GM12878 (cell line): ENCODE measurements at regions not wholly inside any gene's neighbourhood (a gene's known extent, or its start where the extent isn't known, plus 50 kb on each side); places are given as distances from the start of the nearest gene placed in this dataset.

Experiments
- ATAC-seq: fragments of 200-7000 bp; cut with Tn5 transposase; 3 replicates; pipeline ENCODE4 v1.9.1; 2020; ENCODE audit warnings: mild to moderate bottlenecking, moderate library complexity
- BruUV-seq: library from RNA; stranded (reverse); fragments of 400-500 nt; replicated peaks from 2 replicates; lab custom pipeline; 2021; lab: Mats Ljungman, UMichigan
- CTCF ChIA-PET: fragments of 300-600 bp; sonication (Branson Sonifier 250); formaldehyde crosslinking; extraction: SDS; loops from one replicate; lab custom pipeline; 2021; ENCODE audit warnings: inconsistent platforms; lab: Yijun Ruan, JAX
- POLR2A ChIA-PET: fragments of 350-600 bp; formaldehyde crosslinking; extraction: SDS; loops from one replicate; lab custom pipeline; 2021; ENCODE audit warnings: inconsistent platforms; lab: Charles Lee
- RAD21 ChIA-PET: fragments of 300-600 bp; sonication (Branson Sonifier 250); formaldehyde crosslinking; loops from one replicate; lab custom pipeline; 2023; ENCODE audit warnings: antibody characterized with exemption; ENCODE audit not compliant: unreplicated experiment; lab: Charles Lee
- SMC1A ChIA-PET: fragments of 300-600 bp; sonication (Branson Sonifier 250); formaldehyde crosslinking; loops from one replicate; lab custom pipeline; 2023; ENCODE audit not compliant: unreplicated experiment, uncharacterized antibody; lab: Charles Lee
- DNase-seq: peaks from one replicate; pipeline ENCODE4 v3.0.0-alpha.2; 2011; ENCODE audit warnings: low read depth, low spot score
- FAIRE-seq: peaks from 3 replicates; lab custom pipeline; 2011; peaks lifted over from hg19 to GRCh38; lab: Jason Lieb, UNC
- H2AFZ ChIP-seq: 2 replicates; pipeline ENCODE4 v1.6.0; 2011; ENCODE audit warnings: low read depth, low read length, control low read depth; ENCODE audit not compliant: control insufficient read depth
- H3K27ac ChIP-seq: 2 replicates; pipeline ENCODE4 v1.5.1; 2011; ENCODE audit warnings: control low read depth; ENCODE audit not compliant: control insufficient read depth, insufficient read depth
- H3K27me3 ChIP-seq, 2 experiments: replicated peaks in 1 of 2; 2 replicates each; pipeline versions ENCODE4 v1.6.0 to v1.6.1; 2011; ENCODE audit warnings: low read length in 1 of 2; ENCODE audit not compliant: control insufficient read depth in 2 of 2, insufficient read depth in 2 of 2
- H3K36me3 ChIP-seq, 2 experiments: 2 replicates each; pipeline ENCODE4 v1.5.1; 2011; ENCODE audit warnings: low read length in 1 of 2; ENCODE audit not compliant: control insufficient read depth in 2 of 2, insufficient read depth in 2 of 2
- H3K4me1 ChIP-seq: 2 replicates; pipeline ENCODE4 v1.6.1; 2011; ENCODE audit warnings: mild to moderate bottlenecking, low read length, moderate library complexity, mixed read lengths; ENCODE audit not compliant: control insufficient read depth, insufficient read depth
- H3K4me2 ChIP-seq: 2 replicates; pipeline ENCODE4 v1.6.0; 2011; ENCODE audit warnings: control low read depth; ENCODE audit not compliant: control insufficient read depth, insufficient read depth
- H3K4me3 ChIP-seq: fragments of 200-600 bp; sonication (generic); 2 replicates; pipeline ENCODE4 v1.5.1; 2016
- H3K79me2 ChIP-seq: 2 replicates; pipeline ENCODE4 v1.6.0; 2011; ENCODE audit warnings: low read length; ENCODE audit not compliant: control insufficient read depth, insufficient read depth
- H3K9ac ChIP-seq: 2 replicates; pipeline ENCODE4 v1.8.0; 2011; ENCODE audit warnings: low read length, control low read depth, mixed read lengths; ENCODE audit not compliant: control insufficient read depth, insufficient read depth
- H3K9me3 ChIP-seq: replicated peaks from 3 replicates; pipeline ENCODE4 v1.5.1; 2011; ENCODE audit warnings: mild to moderate bottlenecking, low read length; ENCODE audit not compliant: control insufficient read depth, insufficient read depth
- H4K20me1 ChIP-seq: 2 replicates; pipeline ENCODE4 v1.6.0; 2011; ENCODE audit not compliant: control insufficient read depth, insufficient read depth
- ASH2L ChIP-seq: fragments of 300-600, 200-600 bp; sonication (generic); IDR thresholded peaks from 2 replicates; pipeline ENCODE4 v1.6.1; 2017; ENCODE audit warnings: low read depth, mild to moderate bottlenecking, borderline replicate concordance
- ELK1 ChIP-seq: IDR thresholded peaks from 2 replicates; pipeline ENCODE4 v1.6.1; 2012; ENCODE audit warnings: low read depth, low read length, improper control_type of control experiment
- EP300 ChIP-seq, 2 experiments: fragments of 150-350 bp in 1 of 2; IDR thresholded peaks; 2 replicates each; pipeline ENCODE4 v1.6.1; 2011 to 2012; ENCODE audit warnings: low read depth in 2 of 2, low read length in 2 of 2, borderline replicate concordance in 1 of 2, improper control_type of control experiment in 1 of 2, inconsistent platforms in 1 of 2; ENCODE audit not compliant: control insufficient read depth in 1 of 2
- GABPA ChIP-seq: IDR thresholded peaks from 2 replicates; pipeline ENCODE4 v1.6.1; 2014; ENCODE audit warnings: antibody characterized with exemption, low read depth, mild to moderate bottlenecking, inconsistent platforms
- HDAC6 ChIP-seq: fragments of 200-600 bp; sonication (generic); IDR thresholded peaks from one replicate; pipeline ENCODE4 v1.8.0; 2017; ENCODE audit warnings: antibody characterized with exemption; ENCODE audit not compliant: unreplicated experiment
- KLF5 ChIP-seq: fragments of 450-650 bp; IDR thresholded peaks from 2 replicates; pipeline ENCODE4 v1.6.1; 2014; ENCODE audit warnings: mild to moderate bottlenecking; ENCODE audit not compliant: partially characterized antibody
- MTA2 ChIP-seq: fragments of 450-650 bp; IDR thresholded peaks from 2 replicates; pipeline ENCODE4 v1.6.1; 2016; ENCODE audit warnings: low read depth, mild to moderate bottlenecking, moderate library complexity
- MTA3 ChIP-seq: IDR thresholded peaks from 2 replicates; pipeline ENCODE4 v1.6.1; 2012; ENCODE audit warnings: low read length, inconsistent platforms, borderline replicate concordance
- NBN ChIP-seq: fragments of 450-650 bp; IDR thresholded peaks from 2 replicates; pipeline ENCODE4 v1.6.1; 2016
- NFIC ChIP-seq: IDR thresholded peaks from 2 replicates; pipeline ENCODE4 v1.6.1; 2012; ENCODE audit warnings: low read depth, mild to moderate bottlenecking, inconsistent platforms, low read length, moderate library complexity
- PAX8 ChIP-seq: fragments of 450-650 bp; IDR thresholded peaks from 2 replicates; pipeline ENCODE4 v1.6.1; 2017; ENCODE audit warnings: mild to moderate bottlenecking, moderate library complexity
- PBX3 ChIP-seq: IDR thresholded peaks from 2 replicates; pipeline ENCODE4 v1.6.1; 2011; ENCODE audit warnings: mild to moderate bottlenecking, low read depth, low read length, moderate library complexity; ENCODE audit not compliant: insufficient replicate concordance
- POU2F2 ChIP-seq: IDR thresholded peaks from 3 replicates; pipeline ENCODE4 v1.6.1; 2011; ENCODE audit warnings: low read depth, mild to moderate bottlenecking, low read length, borderline replicate concordance
- RELA ChIP-seq: fragments of 450-650 bp; IDR thresholded peaks from 2 replicates; pipeline ENCODE4 v1.8.0; 2014; ENCODE audit warnings: borderline replicate concordance; ENCODE audit not compliant: partially characterized antibody
- SMARCA5 ChIP-seq: fragments of 450-650 bp; IDR thresholded peaks from 2 replicates; pipeline ENCODE4 v1.6.1; 2017; ENCODE audit warnings: mild to moderate bottlenecking
- SREBF2 ChIP-seq: IDR thresholded peaks from 2 replicates; pipeline ENCODE4 v1.6.1; 2012; ENCODE audit warnings: mild to moderate bottlenecking, low read length
- SRF ChIP-seq, 2 experiments: IDR thresholded peaks; 2 replicates each; pipeline ENCODE4 v1.6.1; 2011; ENCODE audit warnings: low read depth in 2 of 2, low read length in 2 of 2, mild to moderate bottlenecking in 1 of 2, moderate library complexity in 1 of 2
- YY1 ChIP-seq: IDR thresholded peaks from 2 replicates; pipeline ENCODE4 v1.6.1; 2011; ENCODE audit warnings: low read depth, mild to moderate bottlenecking, low read length
- ZNF207 ChIP-seq: fragments of 450-650 bp; IDR thresholded peaks from 2 replicates; pipeline ENCODE4 v1.6.1; 2014; ENCODE audit warnings: antibody characterized with exemption, mild to moderate bottlenecking, borderline replicate concordance
- ZNF274 ChIP-seq: IDR thresholded peaks from one replicate; pipeline ENCODE4 v1.8.0; 2011; ENCODE audit not compliant: insufficient read length, insufficient read depth
- ZNF384 ChIP-seq: IDR thresholded peaks from 2 replicates; pipeline ENCODE4 v1.6.1; 2012; ENCODE audit warnings: low read depth, mild to moderate bottlenecking, low read length, improper control_type of control experiment, borderline replicate concordance
- WGBS: methylation state at CpG from one replicate; pipeline ENCODE4 v1.1.6; 2016; ENCODE audit warnings: low lambda C conversion rate; ENCODE audit not compliant: insufficient replicate concordance, insufficient coverage; ENCODE audit errors: missing lambda C conversion rate; 5-methylcytosine and 5-hydroxymethylcytosine counted together
- in situ Hi-C: fragments of 300-500 bp; cut with MboI; formaldehyde crosslinking; loops from 9 replicates; pipeline ENCODE4 v1.14.3; 2018; ENCODE audit warnings: mixed read lengths
- intact Hi-C: fragments of 100-400 bp; cut with micrococcal nuclease; formaldehyde crosslinking; loops from one replicate; pipeline ENCODE4 v1.14.2; 2022; ENCODE audit not compliant: unreplicated experiment
- TF ChIP-seq, protein P1 (sequence below): IDR thresholded peaks from 2 replicates; pipeline ENCODE4 v1.6.1; 2012; ENCODE audit warnings: low read depth, low read length, improper control_type of control experiment

- TF ChIP-seq HDAC6 = no peak
- TF ChIP-seq NFIC = no peak
- TF ChIP-seq KLF5 = no peak
- TF ChIP-seq YY1 = no peak
Measured at GRCh38 chr3:56971816-56972215, 88.6 kb upstream of the SPATA12 start (continued).

DNA sequence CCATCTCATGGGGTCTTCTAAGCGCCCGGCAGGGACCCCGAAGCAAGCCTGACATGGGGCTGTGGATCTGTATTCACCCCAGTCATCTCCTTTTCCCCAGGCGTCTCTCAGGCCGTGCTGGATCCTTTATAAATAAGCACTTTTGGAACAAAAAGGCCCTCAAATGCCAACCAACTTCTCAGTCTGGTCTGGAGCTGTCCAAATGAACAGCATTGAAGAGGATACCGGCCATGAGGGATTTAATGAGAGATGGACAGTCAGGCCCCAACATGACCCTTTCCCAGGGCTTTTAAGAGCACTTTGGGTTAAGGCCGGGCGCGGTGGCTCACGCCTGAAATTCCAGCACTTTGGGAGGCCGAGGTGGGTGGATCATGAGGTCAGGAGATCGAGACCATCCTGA, 89.2 kb upstream of the SPATA12 start:
- H3K9ac ChIP-seq = no peak overlapping the region
- POLR2A ChIA-PET = interaction anchor here (1.2 kb wide), 1 partner anchor 12 kb away, joined by 3 read pairs; no protein-coding TSS in a partner anchor
- CTCF ChIA-PET = interaction anchor here (1.0 kb wide), 2 partner anchors 115 to 170 kb away, joined by 4 read pairs; partner anchors contain the start of gene ARHGEF3
- 67% methylated on average over 12 of the region's 12 CpGs for WGBS
- FAIRE-seq = no peak
- no peak overlapping the region for H3K27ac ChIP-seq
- 0 out of 4 replicates have a peak, but pooled peaks cover 0 to 3% of the 10 kb centered on the region in 2 experiments for H3K27me3 ChIP-seq
- in situ Hi-C loops (no loop called here), intact Hi-C loops (no loop called here)
- H3K4me2 ChIP-seq = no peak overlapping the region
- RAD21 ChIA-PET = interaction anchor here (0.8 to 1.3 kb wide), 3 partner anchors 12 to 167 kb away, joined by 3 read pairs; no protein-coding TSS in a partner anchor
- no peak for DNase-seq
- SMC1A ChIA-PET = interaction anchor here (0.6 to 2.0 kb wide), 5 partner anchors 12 to 217 kb away, joined by 3 to 9 read pairs (median 4); no protein-coding TSS in a partner anchor
- TF ChIP-seq, protein P1, sequence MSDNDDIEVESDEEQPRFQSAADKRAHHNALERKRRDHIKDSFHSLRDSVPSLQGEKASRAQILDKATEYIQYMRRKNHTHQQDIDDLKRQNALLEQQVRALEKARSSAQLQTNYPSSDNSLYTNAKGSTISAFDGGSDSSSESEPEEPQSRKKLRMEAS = no peak
- TF ChIP-seq EP300 (IDR thresholded peaks at IDR 0.05; ENCODE audit: borderline replicate concordance in 1 of 2, control insufficient read depth in 1 of 2, low read depth in 2 of 2, low read length in 2 of 2) (no peak), GABPA (no peak), ZNF384 (no peak), ELK1 (no peak), SREBF2 (no peak), ZNF274 (no peak), ZNF207 (no peak), PAX8 (no peak), MTA3 (no peak), NBN (no peak), PBX3 (no peak), MTA2 (no peak), RELA (no peak), ASH2L (no peak), SRF (IDR thresholded peaks at IDR 0.05; ENCODE audit: low read depth in 2 of 2, low read length in 2 of 2) (no peak), SMARCA5 (no peak), POU2F2 (no peak)
- H3K9me3 ChIP-seq = no peaks in the 10 kb centered on the region
- peaks cover 4% of the 10 kb centered on the region; the same call in 1 of the 2 replicates for H3K4me1 ChIP-seq
- no peak overlapping the region for H3K4me3 ChIP-seq
- no peaks in the 10 kb centered on the region for H3K79me2 ChIP-seq
- H4K20me1 ChIP-seq = no peaks in the 10 kb centered on the region
- ATAC-seq = no peak
- H2AFZ ChIP-seq = no peak overlapping the region
- BruUV-seq = no TSS peak
- no peaks in the 10 kb centered on the region for H3K36me3 ChIP-seq
